ENCODE measurements at regions not wholly inside any gene's neighbourhood (a gene's known extent, or its start where the extent isn't known, plus 50 kb on each side); places are given as distances from the start of the nearest gene placed in this dataset.

DNA sequence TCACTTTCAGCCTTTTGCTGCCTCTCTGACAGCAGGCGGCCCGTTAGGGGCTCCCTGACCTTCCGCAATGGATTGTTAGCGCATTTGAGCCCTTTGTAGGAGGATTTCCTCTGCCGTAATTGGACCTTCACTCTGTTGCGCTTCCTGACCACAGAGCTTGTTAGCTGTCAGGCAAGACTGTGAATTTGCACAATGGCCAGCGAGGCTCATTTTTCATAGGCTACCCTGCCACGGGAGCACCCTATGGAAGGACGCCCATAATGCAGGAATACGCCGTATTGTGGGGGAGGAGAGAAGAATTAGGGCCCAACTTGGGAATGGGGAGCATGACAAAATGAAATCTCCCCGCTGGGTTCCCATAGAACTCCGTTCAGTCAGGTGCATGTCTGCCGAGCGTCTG lies 205.2 kb upstream of the NLRP1 start:
- no peak for DNase-seq

DNA sequence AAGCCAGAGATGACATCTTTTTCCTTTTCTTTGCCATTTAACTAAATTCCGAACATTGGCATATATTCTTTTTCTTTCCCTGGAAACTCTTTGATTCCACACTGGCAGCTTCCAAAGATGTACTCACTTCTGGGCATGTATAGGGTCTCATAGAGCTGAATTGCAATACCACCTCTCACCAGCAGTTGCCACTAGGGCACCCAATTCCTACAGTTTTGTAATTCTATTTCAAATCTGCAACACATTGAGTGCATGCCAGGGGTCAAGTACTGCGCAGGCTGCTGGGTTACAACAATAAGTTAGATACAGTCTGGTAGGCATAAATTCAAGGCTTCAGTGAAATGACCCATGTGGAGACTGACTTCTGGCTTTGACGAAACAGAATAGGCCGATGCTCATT lies 208.8 kb upstream of the NLRP1 start:
- DNase-seq = no peak

DNA sequence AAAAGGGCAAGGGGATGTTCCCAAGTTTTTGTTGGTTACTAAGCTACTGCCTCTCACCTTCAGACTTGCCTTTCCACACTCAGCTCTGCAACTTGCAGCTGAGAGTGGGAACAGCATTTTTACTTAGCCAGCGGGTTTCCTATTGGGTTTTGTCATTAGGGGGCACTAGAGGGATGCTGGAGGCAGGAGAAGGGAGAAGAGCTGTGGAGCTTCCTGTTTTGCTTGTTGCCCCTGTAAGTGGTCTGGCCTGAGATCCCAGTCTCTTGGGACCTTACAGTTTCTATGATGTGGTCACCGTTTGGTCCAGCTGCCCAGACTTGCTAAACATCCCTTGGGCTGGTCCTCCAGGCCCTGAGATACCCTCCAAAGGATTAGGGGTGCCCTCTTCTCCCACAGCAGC lies 209.6 kb upstream of the NLRP1 start:
- no peak for DNase-seq

DNA sequence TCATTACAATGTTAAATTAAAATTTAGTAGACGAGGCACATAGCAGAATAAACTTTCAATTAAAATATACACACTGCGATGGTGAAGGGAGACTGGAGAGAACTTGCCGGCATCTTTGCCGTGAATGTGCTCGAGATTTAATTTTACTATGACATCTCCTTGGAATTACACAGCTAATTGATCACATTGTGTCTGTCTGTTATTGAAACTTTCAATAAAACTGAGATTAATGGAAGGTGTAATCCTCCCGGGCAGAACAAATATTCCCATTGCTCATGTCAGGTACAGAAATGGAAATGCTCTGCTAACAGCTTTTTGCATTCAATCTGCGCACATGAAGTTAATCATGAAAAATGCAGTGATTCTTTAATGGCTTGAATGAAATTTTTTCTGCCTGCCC lies 210.1 kb upstream of the NLRP1 start:
- no peak for DNase-seq

DNA sequence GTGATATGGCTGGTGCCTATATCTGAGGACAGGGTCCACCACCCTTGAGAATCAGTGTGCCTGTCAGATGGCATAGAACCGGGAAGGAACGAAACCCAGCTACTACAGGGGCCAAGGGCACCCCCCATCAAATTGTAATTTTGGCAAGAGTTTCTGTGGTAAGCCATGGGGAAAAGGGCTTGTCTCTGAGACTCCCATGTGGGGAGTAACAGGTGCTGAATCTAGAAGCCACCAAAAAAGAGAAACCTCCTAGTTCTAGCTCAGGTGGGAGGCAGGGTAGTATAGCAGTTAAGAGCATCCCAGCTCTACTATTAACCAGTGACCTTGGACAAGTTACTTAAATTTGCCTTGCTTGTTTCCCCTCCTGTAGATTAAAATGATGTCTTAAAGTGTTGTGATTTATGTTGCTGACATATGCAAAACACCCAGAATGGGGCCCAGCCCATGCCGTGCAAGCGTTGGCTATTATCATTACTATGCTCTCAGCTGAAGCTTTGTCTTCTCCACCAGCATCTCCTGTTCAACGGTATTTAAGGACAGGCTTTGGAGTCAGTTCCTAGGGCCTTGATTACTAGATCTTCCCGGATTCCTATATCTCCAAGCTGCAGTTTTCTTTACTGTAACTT lies 210.7 kb upstream of the NLRP1 start:
- no peak for DNase-seq

DNA sequence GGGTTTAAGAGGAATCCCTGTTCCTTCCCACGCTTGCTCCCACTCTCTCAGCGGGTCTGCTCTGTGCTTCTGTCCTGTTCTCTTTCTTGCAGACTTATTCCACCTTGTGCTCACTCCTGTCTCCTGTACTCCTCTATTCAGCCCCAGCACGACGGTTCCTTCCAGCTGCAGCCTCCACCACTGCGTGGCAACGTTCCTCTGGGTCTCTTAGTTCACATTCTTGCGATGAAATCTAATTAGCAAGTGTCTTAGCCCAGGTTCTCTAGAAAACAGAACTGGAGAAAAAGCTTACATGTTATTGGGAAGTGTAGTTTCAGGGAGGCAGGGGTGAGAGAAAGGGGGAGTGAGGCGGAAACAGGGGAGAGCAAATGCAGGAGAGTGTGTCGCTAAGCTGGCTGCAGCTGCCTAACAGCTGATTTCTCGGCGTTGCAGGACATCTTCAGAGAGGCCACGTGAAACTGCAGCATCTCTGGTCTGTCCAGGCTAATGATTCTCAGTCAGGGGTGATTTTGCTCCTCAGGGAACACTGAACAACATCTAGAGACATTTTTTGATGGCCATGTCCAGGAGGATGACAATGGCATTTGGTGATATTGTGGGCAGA lies 213.2 kb upstream of the NLRP1 start:
- no peak for DNase-seq

DNA sequence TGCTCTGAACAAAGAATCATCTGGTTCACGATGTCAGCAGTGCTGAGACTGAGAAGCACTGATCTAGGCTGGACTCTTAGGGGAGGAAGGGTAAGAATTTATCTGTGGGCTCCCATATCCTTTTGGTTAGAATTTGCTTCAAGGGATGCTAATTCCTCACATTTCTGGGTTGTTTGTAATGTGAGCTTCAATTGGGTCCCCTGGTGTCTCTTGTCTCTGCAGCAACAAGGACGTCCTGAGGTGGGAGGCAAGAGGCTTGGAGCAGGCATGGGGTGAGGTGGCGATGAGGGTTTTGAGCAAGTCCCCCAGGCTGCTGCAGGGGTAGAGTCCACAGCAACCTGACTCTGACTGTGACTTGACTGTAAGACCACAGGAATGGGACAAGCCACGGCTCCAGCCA lies 213.8 kb upstream of the NLRP1 start:
- no peak for DNase-seq

DNA sequence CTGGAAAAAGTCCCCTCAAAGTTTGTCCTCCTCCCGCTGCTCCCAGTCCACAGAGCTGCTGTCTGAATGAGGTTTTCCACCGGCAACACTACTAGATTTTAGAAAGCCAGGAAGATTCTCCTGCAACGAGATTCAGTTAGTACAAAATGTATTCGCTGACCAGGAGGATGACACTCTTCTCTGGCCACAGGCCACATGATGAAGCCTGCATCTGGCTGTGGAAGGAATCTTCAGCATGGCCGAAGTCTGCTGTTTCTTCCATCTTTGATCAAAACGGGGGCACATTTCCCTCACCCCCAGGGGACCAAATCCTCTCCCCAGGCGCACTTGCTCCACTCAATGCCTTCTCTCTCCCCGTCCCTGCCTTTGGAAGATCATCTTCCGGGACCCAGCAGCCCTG lies 215.8 kb upstream of the NLRP1 start:
- no peak for DNase-seq

DNA sequence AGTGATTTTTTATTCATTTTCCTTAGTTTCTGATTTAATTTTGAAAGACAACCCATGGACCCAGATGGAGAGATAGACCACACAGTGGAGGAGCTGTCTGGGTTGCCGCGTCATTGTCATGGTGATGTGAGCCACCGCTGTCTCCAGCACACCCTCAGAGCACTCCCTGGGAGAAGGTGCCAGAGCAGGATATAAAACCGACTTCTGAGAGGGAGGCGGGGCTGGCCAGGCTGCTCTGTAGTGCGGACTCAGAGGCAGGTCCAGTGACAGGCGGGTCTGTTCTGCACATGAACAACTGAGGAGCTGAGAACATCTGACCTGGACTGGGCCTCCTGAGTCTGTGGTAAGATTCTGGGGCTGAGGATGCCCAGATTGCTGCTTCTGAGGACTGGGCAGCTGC lies 216.3 kb upstream of the NLRP1 start:
- DNase-seq = no peak

DNA sequence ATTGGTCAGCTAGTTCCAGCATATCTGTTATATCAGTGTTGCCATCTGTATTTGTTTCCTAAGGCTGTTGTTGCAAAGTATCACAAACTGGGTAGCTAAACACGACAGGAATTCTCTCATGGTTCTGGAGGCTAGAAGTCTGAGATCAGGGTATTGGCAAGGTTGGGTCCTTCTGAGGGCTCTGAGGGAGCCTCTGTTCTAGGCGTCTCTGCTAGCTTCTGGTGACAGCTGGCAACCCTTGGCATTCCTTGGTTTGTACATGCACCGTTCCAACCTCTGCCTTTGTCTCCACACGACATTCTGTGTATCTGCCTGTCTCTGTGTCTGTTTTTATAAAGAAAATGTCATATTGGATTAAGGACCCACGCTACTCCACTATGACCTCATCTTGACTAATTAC lies 219.9 kb upstream of the NLRP1 start:
- no peak for DNase-seq

DNA sequence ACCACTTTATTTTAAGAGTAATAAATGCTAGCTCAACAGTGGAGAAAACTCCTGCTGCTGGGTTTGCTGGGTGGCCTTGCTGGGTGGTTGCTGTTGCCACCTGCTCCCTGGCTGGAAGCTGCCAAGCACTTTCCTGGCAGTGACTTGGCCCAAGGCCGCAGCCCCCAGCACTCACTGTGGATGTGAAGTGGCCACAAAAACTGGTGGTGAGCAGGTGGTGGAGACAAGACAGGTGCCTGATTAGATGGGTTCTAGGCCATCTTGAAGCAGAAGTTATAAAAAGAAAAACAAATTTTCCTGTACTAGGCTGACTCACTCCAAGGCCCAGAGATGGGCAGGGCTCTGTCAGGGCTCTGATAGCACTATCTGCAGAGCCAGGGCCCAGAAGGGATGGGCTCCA lies 224.7 kb upstream of the NLRP1 start:
- DNase-seq = no peak

DNA sequence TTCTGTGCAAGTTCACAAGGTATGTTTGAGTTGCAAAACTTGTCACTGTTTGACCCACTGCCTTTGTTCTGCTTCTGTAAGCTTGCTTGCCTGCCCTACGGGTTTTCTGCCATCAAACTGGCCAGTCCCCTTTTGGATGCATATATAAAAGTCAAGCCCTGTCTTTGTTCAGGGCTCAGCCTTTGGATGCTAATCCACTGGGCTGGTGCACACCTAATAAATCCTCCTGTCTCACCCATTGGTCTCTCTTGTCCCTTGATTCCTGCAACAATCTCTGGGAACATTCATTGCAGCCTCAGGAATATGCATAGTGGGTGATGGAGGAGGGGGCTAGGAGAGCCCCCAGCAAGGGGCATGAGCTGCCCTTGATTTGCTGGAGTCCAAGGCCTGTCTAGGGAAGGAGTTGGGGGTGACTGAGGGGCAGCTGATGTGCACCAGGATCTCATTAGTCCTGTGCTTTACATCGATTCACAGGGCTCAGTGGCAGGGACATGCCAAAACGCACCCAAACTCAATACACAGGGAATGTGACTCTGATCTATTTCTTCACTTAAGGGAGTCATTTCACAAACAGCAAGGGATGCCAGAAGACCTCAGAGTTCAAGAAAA lies 225.4 kb upstream of the NLRP1 start:
- DNase-seq = no peak

DNA sequence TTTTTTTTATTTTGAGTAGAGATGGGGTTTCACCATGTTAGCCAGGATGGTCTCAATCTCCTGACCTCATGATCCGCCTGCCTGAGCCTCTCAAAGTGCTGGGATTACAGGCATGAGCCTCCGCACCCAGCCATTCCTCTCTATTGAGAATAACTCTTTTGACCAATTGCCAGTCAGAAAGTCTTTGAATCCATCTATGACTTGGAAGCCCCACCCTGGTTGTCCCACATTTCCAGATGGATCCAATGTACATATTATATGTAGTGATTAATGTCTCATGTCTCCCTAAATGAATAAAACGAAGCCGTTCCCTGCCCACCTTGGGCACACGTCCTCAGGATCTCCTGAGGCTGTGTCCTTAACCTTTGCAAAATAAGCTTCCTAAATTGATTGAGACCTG lies 228.3 kb upstream of the NLRP1 start:
- no peak for DNase-seq

DNA sequence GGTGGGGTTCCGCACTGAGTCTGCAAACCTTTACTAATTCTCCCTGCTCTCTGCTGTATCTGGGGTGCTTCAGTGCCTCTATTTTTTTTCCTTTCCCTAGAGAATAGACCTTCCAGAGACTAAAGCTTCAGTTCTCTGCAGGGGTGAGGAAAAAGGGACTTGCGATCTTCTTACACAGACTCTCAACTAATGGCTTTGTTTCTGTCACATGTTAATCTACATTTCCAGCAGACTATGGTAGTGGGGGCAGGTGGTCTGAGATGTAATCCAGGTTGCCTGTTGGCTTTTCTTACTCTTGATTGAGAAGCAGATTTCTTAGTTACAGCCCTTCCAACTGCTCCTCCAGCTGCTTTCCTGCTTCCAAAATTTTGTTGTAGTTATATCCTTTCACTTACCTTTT lies 229.0 kb upstream of the NLRP1 start:
- DNase-seq = no peak

DNA sequence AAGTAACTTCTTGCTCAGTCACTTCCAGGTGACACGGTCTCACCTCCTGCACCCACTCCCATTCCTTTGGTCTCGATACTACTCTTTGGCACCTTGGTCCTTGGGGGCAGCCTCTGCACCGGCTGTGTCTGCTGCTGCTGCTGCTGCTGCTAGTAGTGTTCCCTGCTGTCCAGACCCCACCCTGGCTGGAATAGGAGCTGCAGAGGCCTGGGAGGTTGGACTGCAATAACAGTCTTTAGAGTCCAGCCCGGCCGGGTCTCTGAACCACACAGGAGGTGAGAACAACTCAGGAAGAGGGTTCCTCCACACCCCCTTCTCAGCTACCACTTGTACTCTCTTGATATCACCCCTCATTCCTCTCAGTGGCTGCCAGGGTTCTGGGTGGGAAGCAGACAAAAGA lies 231.1 kb upstream of the NLRP1 start:
- no peak for DNase-seq

DNA sequence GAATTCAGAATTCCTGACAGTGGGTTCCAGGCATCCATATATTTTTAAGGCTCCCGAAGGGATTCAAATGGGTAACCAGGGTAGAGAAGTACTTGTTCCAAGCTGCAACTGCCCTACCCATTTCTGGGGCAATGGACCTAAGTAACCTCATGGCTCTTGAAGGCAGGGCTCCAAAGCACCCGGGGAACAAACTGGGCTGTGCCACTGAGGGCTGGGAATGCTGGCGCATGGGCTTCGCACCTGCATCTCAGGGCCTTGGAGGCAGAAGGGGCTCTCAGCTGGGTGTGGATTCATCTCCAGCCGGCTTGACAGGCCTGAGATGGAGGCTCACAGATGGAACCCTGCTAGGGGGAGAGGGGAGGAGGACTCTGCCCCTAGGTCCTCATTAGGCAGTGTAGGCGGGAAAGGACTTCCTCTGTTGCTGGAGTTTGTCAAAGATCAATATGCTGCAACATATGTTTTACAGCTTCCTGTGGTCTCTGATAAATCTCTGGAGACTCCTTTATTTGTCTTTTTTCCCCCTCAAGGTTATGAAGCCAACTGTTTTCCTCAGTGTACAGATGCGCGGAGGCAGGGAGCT lies 232.3 kb upstream of the NLRP1 start:
- DNase-seq = no peak

DNA sequence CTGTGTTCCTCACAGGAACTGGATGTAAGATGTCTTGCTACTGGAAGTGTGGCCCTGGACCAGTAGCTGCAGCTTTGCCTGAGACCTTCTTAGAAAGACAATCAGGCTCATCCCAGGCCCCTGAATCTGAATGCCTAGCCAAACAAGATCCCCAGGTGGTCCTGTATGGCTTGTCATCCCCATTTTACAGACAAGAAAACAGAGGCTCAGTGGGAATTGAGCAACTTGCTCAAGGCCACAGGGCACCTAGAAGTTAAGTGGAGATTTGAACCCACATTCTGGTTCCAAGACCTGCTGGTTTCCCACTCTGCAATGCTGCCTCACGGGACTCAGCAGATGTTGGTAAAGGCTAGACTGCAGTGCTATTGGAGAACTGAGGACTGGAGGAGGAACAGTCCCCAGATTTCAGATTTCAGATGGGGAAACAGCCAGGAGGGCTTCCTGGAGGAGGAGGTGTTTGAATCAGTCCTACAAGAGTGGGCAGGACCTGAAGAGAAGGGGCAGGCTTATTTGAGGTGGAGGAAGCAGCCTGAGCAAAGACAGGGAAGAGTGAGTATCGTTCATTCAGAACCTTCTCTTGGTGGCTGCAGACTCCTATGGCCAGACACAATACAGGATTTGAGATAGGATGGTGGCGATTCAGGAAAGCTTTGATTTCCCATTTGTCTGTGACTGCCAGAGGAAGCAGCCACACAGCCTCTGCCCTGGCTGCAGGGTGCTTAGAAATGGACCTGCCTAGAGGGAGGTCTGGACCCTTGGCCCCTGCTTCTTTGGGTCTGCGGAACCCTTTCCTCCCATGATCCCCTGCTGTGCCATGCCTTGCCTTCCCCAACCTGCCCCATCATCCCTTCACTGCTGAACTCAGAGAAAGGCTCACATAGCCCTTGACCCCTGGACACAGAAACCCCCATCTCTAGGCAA lies 233.4 kb upstream of the NLRP1 start:
- no peak for DNase-seq

DNA sequence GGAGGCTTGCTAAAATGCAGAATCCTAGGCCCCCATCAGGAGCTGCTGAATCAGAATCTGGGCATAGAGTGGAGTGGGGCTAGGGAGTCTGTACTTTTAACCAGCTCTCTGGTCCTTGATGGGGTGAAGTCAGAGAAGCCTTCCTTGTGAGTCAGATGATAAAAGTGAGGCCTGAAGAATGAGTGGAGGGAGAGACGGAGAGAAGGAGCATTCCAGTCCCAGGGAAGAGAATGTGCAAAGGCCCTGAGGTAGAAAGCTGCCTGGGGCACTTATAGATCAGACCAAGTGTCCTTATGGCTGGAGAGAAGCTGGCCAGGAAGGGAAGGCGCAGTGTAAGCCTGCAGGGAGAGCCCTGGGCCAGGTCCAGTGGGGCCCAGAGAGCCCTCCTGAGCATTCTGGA lies 235.1 kb upstream of the NLRP1 start:
- DNase-seq = no peak

DNA sequence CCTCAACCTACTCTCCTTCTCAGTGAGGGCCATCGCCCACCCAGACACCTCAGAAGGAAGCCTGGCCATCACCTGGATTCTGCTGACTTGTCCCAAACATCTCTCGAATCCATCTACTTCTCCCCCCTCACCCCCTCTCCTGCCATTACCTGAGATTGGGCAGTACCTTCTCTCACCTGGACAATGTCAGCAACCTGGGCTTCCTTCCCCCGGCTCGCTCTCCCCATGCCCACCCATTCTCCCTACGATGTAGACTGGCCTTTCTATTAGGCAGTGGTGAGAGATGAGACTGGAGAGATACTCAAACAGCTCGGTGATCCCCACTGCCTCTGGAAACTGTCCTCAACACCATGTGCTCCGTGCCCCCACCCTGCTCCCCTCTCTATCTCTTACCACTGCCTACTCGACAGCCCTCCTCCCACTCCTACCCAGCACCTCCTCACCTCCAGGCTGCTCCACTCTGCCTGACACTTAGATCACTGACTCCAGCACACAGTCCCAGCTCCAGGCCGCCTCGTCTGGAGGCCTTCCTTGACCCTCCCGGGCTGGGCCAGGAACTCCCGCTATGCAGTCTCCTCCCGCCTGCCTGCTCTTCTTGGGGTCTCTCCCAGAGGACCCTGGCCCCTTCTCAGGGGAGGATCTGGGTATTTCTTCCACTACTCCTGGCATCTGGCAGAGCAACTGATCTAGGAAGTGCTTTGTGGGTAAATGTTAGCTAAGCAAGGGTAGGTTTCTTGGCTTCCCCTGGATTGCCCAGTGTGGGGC lies 235.8 kb upstream of the NLRP1 start:
- no peak for DNase-seq

DNA sequence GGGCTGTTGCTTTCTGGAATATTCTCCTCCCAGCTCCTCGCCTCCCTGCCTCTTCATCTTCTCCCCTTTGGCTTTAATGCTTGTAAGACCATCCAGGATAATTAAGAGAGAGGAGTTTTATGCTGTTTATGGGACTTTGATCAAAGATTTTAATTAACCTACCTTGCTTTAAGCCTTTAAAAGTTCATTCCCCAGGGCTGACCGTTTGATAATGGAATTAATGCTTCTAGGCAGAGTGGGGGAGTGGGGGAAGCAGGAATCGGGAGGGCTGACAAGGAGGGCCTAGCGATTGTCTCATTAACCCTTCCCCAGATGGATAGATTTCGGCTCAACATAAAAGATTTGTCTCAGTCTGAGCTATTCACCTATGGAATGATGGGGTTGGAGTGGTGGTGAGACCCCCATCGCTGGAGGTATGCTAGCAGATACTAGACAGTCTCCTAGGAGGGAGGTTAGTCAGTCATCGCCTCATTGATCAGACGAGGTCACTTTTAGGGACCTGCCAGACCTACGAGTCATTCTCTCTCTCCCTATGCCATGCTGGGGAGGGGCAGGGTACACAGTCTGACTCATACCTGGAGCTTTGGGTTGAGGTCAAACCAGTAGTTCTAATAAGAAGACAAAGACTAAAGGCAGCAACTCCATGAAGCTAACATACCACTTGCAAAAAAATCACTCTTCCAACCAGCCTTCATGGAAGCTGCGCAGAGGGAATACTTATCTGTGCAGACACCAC lies 236.6 kb upstream of the NLRP1 start:
- no peak for DNase-seq

DNA sequence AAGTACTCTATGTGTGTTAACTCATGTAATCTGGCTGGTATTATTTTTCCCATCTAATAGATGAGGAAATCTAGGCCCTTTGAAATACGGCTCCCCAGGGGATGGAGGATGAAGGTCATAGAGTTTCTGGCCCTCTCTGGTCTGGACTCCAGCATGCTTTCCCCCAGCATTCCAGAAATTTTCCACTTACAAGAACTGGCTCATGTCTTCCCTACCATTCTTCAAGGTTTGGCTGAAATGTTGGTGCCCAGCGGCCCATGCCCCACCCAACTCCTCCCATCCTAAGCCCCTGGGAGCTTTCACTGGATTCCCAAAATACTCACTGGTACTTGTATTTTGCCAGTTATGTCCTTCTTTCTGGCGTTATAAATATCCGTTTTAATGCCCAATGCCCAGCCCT lies 237.5 kb upstream of the NLRP1 start:
- no peak for DNase-seq
